Endodermal cell (in vitro differentiated cells): ENCODE measurements at regions not wholly inside any gene's neighbourhood (a gene's known extent, or its start where the extent isn't known, plus 50 kb on each side); places are given as distances from the start of the nearest gene placed in this dataset.

Source experiments
- DNase-seq: peaks from one replicate; pipeline ENCODE4 v3.0.0-alpha.2; 2017
- H3K27ac ChIP-seq: 2 replicates; pipeline ENCODE4 v1.5.1; 2013; ENCODE audit warnings: mild to moderate bottlenecking, low read depth, low read length, moderate library complexity
- H3K27me3 ChIP-seq: 2 replicates; pipeline ENCODE4 v1.6.1; 2013; ENCODE audit warnings: mild to moderate bottlenecking, low read length, moderate library complexity; ENCODE audit not compliant: insufficient read depth, control insufficient read depth, poor library complexity, severe bottlenecking
- H3K36me3 ChIP-seq: 2 replicates; pipeline ENCODE4 v1.7.0; 2013; ENCODE audit warnings: mild to moderate bottlenecking, low read length, moderate library complexity; ENCODE audit not compliant: control insufficient read depth, insufficient read depth
- H3K4me1 ChIP-seq: one replicate; pipeline ENCODE4 v1.7.0; 2013; ENCODE audit warnings: low read length; ENCODE audit not compliant: control insufficient read depth, insufficient read depth
- H3K4me3 ChIP-seq: 2 replicates; pipeline ENCODE4 v1.5.1; 2013; ENCODE audit warnings: mild to moderate bottlenecking, low read length, moderate library complexity
- H3K9ac ChIP-seq: 2 replicates; pipeline ENCODE4 v1.6.1; 2013; ENCODE audit warnings: mild to moderate bottlenecking, low read length, moderate library complexity; ENCODE audit not compliant: poor library complexity, severe bottlenecking; ENCODE audit errors: extremely low read depth
- H3K9me3 ChIP-seq: 2 replicates; pipeline ENCODE4 v1.6.1; 2013; ENCODE audit warnings: mild to moderate bottlenecking, low read length, moderate library complexity; ENCODE audit not compliant: control insufficient read depth
- H3K27ac Mint-ChIP-seq: 2 replicates; pipeline ENCODE4 v1.8.0; 2020; ENCODE audit warnings: mixed read lengths
- H3K27me3 Mint-ChIP-seq: 2 replicates; pipeline ENCODE4 v1.8.0; 2021; ENCODE audit warnings: mild to moderate bottlenecking, mixed read lengths; ENCODE audit not compliant: insufficient read depth
- H3K36me3 Mint-ChIP-seq: 2 replicates; pipeline ENCODE4 v1.8.0; 2020; ENCODE audit warnings: low read depth, mixed read lengths
- H3K4me1 Mint-ChIP-seq: 2 replicates; pipeline ENCODE4 v1.8.0; 2020; ENCODE audit warnings: mixed read lengths
- H3K4me3 Mint-ChIP-seq: 2 replicates; pipeline ENCODE4 v1.8.0; 2020; ENCODE audit warnings: mild to moderate bottlenecking, moderate library complexity, mixed read lengths
- H3K9me3 Mint-ChIP-seq: 2 replicates; pipeline ENCODE4 v1.8.0; 2020; ENCODE audit warnings: mild to moderate bottlenecking, mixed read lengths
- CTCF ChIP-seq: fragments of 200-600 bp; sonication (generic); conservative IDR thresholded peaks from 2 replicates; pipeline ENCODE4 v1.5.0; 2021; ENCODE audit warnings: antibody characterized with exemption, mild to moderate bottlenecking
- WGBS, 2 experiments: methylation state at CpG; one replicate each; pipeline versions ENCODE4 v1.1.5 to v1.1.7; 2013; ENCODE audit warnings: missing lambda C conversion rate in 2 of 2, mixed read lengths in 1 of 2; ENCODE audit not compliant: insufficient coverage in 1 of 2, insufficient read length in 1 of 2; 5-methylcytosine and 5-hydroxymethylcytosine counted together

GRCh38 chr1:186754542-186755145 lies 74.1 kb upstream of the PLA2G4A start:
- no peak for DNase-seq
- Mint-ChIP-seq H3K4me3 (no peak overlapping the region), H3K36me3 (no peaks in the 10 kb centered on the region), H3K4me1 (no peaks in the 10 kb centered on the region), H3K27ac (no peak overlapping the region), H3K27me3 (no peaks in the 10 kb centered on the region), H3K9me3 (no peaks in the 10 kb centered on the region)
- Histone ChIP-seq H3K27me3 (no peaks in the 10 kb centered on the region), H3K9ac (no peak overlapping the region), H3K27ac (no peak overlapping the region), H3K4me3 (no peak overlapping the region), H3K36me3 (no peaks in the 10 kb centered on the region), H3K9me3 (no peaks in the 10 kb centered on the region), H3K4me1 (no peaks in the 10 kb centered on the region)
- no peak for TF ChIP-seq CTCF
- WGBS, 2 experiments: 87 to 88% methylated on average over 1 to 3 of the region's 3 CpGs

GRCh38 chr1:186753241-186753640 lies 73.0 kb upstream of the PTGS2 start:
- WGBS, 2 experiments: 95 to 100% methylated on average over 4 of the region's 4 CpGs
- Mint-ChIP-seq H3K4me3 (no peak overlapping the region), H3K36me3 (no peaks in the 10 kb centered on the region), H3K27me3 (no peaks in the 10 kb centered on the region), H3K9me3 (peaks cover 5% of the 10 kb centered on the region), H3K4me1 (no peaks in the 10 kb centered on the region), H3K27ac (no peak overlapping the region)
- no peak for DNase-seq
- Histone ChIP-seq H3K9me3 (peaks cover under 1% of the 10 kb centered on the region), H3K4me1 (no peaks in the 10 kb centered on the region), H3K27ac (no peak overlapping the region), H3K9ac (no peak overlapping the region), H3K4me3 (no peak overlapping the region), H3K27me3 (no peaks in the 10 kb centered on the region), H3K36me3 (no peaks in the 10 kb centered on the region)
- no peak for TF ChIP-seq CTCF

GRCh38 chr1:186750257-186750656 lies 70.0 kb upstream of the PTGS2 start:
- no peak for TF ChIP-seq CTCF
- Histone ChIP-seq H3K27ac (no peak overlapping the region), H3K27me3 (no peaks in the 10 kb centered on the region), H3K9ac (no peak overlapping the region), H3K9me3 (peaks cover 11% of the 10 kb centered on the region), H3K36me3 (no peaks in the 10 kb centered on the region), H3K4me1 (no peaks in the 10 kb centered on the region), H3K4me3 (no peak overlapping the region)
- no peak overlapping the region for H3K27ac Mint-ChIP-seq
- H3K36me3 Mint-ChIP-seq: no peaks in the 10 kb centered on the region
- no peaks in the 10 kb centered on the region for H3K4me1 Mint-ChIP-seq
- no peak overlapping the region for H3K4me3 Mint-ChIP-seq
- peaks cover 21% of the 10 kb centered on the region for H3K9me3 Mint-ChIP-seq
- DNase-seq: no peak
- WGBS, 2 experiments: 80% methylated on average over 1 of the region's 1 CpG; no CpG with 5 or more reads in 1 of the 2 experiments
- no peaks in the 10 kb centered on the region for H3K27me3 Mint-ChIP-seq
